ENCODE measurements at regions not wholly inside any gene's neighbourhood (a gene's known extent, or its start where the extent isn't known, plus 50 kb on each side); places are given as distances from the start of the nearest gene placed in this dataset.

GRCh38 chr2:181752301-181752700 is 72.0 kb upstream of the NEUROD1 start:
- Histone ChIP-seq H3K9me3 (ENCODE audit: severe bottlenecking) (no peaks in the 10 kb centered on the region), H3K27me3 (ENCODE audit: insufficient read depth, low read depth, severe bottlenecking) (no peaks in the 10 kb centered on the region), H3K4me3 (ENCODE audit: low read depth, low read length) (no peak overlapping the region), H3K36me3 (no peaks in the 10 kb centered on the region), H3K27ac (no peak overlapping the region)
- TF ChIP-seq, protein P1, sequence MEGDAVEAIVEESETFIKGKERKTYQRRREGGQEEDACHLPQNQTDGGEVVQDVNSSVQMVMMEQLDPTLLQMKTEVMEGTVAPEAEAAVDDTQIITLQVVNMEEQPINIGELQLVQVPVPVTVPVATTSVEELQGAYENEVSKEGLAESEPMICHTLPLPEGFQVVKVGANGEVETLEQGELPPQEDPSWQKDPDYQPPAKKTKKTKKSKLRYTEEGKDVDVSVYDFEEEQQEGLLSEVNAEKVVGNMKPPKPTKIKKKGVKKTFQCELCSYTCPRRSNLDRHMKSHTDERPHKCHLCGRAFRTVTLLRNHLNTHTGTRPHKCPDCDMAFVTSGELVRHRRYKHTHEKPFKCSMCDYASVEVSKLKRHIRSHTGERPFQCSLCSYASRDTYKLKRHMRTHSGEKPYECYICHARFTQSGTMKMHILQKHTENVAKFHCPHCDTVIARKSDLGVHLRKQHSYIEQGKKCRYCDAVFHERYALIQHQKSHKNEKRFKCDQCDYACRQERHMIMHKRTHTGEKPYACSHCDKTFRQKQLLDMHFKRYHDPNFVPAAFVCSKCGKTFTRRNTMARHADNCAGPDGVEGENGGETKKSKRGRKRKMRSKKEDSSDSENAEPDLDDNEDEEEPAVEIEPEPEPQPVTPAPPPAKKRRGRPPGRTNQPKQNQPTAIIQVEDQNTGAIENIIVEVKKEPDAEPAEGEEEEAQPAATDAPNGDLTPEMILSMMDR (IDR thresholded peaks at IDR 0.05; ENCODE audit: low read depth, low read length): no peak
- no peak for DNase-seq

DNA sequence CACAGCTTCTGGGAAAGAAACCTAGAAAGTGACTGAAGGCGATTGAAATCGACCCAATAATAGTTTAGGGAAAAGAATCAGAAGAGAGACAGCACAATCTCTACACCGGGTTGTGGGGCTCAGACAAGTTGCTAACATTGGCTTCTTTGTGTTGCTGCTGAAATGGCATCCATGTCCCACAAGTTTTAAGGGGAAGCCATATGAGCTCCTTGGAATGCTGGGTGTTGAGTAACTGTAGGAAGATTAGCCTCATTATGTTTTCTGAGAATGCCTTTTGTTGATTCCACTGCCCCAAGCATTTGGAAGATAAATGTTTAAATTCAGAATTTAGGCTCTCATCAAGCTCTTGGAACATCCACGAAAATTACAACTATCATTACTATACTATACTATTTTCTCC is 73.4 kb upstream of the NEUROD1 start:
- H3K4me3 ChIP-seq (ENCODE audit: low read depth, low read length): no peak overlapping the region
- H3K36me3 ChIP-seq: no peaks in the 10 kb centered on the region
- no peaks in the 10 kb centered on the region for H3K27me3 ChIP-seq (ENCODE audit: insufficient read depth, low read depth, severe bottlenecking)
- H3K27ac ChIP-seq: no peak overlapping the region
- TF ChIP-seq, protein P1 (IDR thresholded peaks at IDR 0.05; ENCODE audit: low read depth, low read length): no peak
- no peak for DNase-seq
- H3K9me3 ChIP-seq (ENCODE audit: severe bottlenecking): no peaks in the 10 kb centered on the region

DNA sequence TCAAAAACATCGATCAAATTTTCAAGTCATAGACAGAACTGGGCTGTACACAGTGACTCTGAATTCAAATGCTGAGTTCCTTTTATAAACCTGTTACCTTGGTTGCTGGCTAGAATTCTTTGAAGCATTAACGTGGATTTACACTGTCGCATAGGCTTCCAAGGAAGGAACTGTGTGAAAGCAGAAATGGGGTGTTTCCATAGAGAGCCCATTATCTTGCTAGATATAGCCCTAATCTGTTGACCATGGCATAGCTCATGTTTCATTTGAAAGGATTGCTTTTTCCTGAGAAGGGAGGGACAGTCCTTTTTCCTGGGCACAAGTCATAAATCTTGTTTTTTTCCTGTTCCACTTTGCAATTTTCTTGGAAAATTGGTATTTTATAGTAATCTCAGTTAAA is 73.8 kb upstream of the NEUROD1 start:
- TF ChIP-seq, protein P1 (IDR thresholded peaks at IDR 0.05; ENCODE audit: low read depth, low read length): no peak
- Histone ChIP-seq H3K27ac (no peak overlapping the region), H3K4me3 (ENCODE audit: low read depth, low read length) (no peak overlapping the region), H3K27me3 (ENCODE audit: insufficient read depth, low read depth, severe bottlenecking) (no peaks in the 10 kb centered on the region), H3K36me3 (no peaks in the 10 kb centered on the region), H3K9me3 (ENCODE audit: severe bottlenecking) (no peaks in the 10 kb centered on the region)
- no peak for DNase-seq

DNA sequence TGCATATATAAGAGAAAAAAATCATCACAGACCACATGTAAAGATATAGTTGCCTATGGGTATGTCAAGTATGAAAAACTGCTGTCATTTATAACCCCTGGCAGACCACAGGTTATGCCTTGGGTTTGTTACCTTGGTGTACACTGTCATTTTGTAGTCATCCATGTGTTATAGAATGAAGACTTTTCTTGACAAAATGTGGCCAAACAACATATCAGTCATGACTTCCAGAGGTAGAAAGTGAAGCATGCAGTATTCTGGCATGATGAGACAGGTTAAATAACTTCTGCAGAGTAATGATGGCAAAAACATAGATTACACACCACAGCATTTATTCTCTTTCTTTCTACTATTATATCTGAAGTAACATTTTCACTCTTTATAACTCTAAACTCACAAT is 74.9 kb upstream of the NEUROD1 start:
- H3K4me3 ChIP-seq (ENCODE audit: low read depth, low read length): no peak overlapping the region
- H3K36me3 ChIP-seq: no peaks in the 10 kb centered on the region
- TF ChIP-seq, protein P1 (IDR thresholded peaks at IDR 0.05; ENCODE audit: low read depth, low read length): no peak
- H3K27ac ChIP-seq: no peak overlapping the region
- no peaks in the 10 kb centered on the region for H3K27me3 ChIP-seq (ENCODE audit: insufficient read depth, low read depth, severe bottlenecking)
- no peak for DNase-seq
- peaks cover 4% of the 10 kb centered on the region for H3K9me3 ChIP-seq (ENCODE audit: severe bottlenecking)

GRCh38 chr2:181760521-181760920 is 80.2 kb upstream of the NEUROD1 start:
- no peak overlapping the region for H3K27ac ChIP-seq
- H3K27me3 ChIP-seq (ENCODE audit: insufficient read depth, low read depth, severe bottlenecking): no peaks in the 10 kb centered on the region
- TF ChIP-seq, protein P1 (IDR thresholded peaks at IDR 0.05; ENCODE audit: low read depth, low read length): no peak
- no peaks in the 10 kb centered on the region for H3K36me3 ChIP-seq
- no peak for DNase-seq
- peaks cover 4% of the 10 kb centered on the region for H3K9me3 ChIP-seq (ENCODE audit: severe bottlenecking)
- H3K4me3 ChIP-seq (ENCODE audit: low read depth, low read length): no peak overlapping the region

DNA sequence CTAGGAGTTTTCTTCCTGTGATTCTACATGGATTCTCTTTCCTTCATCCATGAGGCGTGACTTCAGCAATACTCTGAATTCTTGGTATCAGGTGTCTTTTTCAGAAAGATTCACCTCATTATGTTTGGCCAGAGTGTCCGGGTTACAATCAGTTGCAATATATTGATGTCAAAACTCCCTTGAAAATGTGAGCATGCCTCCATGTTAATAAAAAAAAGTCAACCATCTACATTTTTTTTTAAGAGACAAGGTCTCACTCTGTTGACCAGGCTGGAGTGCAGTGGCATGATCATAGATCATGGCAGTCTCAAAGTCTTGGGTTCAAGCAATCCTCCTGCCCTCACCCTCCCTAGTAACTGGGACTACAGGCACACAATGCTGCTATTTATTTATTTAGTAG is 80.9 kb upstream of the NEUROD1 start:
- peaks cover 4% of the 10 kb centered on the region for H3K9me3 ChIP-seq (ENCODE audit: severe bottlenecking)
- no peak overlapping the region for H3K27ac ChIP-seq
- H3K27me3 ChIP-seq (ENCODE audit: insufficient read depth, low read depth, severe bottlenecking): no peaks in the 10 kb centered on the region
- TF ChIP-seq, protein P1 (IDR thresholded peaks at IDR 0.05; ENCODE audit: low read depth, low read length): no peak
- H3K4me3 ChIP-seq (ENCODE audit: low read depth, low read length): no peak overlapping the region
- no peak for DNase-seq
- no peaks in the 10 kb centered on the region for H3K36me3 ChIP-seq
